ENCODE measurements at regions not wholly inside any gene's neighbourhood (a gene's known extent, or its start where the extent isn't known, plus 50 kb on each side); places are given as distances from the start of the nearest gene placed in this dataset.

DNA sequence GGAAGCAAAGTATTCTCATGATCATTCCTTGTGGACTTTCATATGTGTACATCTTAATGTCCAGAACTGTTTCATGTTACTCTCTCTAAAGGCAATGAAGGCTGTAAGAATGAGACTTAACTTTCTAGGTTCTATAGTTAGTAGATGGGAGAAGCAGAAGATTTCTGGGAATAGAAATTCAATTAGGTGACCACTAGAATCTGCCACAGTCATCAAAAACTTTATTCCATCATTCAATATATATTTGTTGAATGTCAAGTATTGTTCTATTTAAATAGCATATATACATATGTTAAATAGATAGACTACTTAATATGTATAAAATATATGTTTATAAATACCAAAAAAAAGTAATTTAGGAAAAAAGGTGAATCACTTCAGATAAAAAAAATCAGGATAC, 972.9 kb downstream of the SLC6A15 start:
- H3K27ac ChIP-seq (ENCODE audit: low read depth in 1 of 2, low read length in 2 of 2), result no peak overlapping the region
- H3K36me3 ChIP-seq (ENCODE audit: insufficient read depth, low read length), result no peaks in the 10 kb centered on the region
- Mint-ChIP-seq H3K36me3 (ENCODE audit: low read depth) (no peaks in the 10 kb centered on the region), H3K9me3 (peaks cover 3% of the 10 kb centered on the region), H3K4me1 (ENCODE audit: low read depth) (no peaks in the 10 kb centered on the region), H3K27ac (no peak overlapping the region), H3K27me3 (no peaks in the 10 kb centered on the region), H3K4me3 (no peak overlapping the region)
- no peaks in the 10 kb centered on the region for H3K27me3 ChIP-seq (ENCODE audit: control insufficient read depth in 1 of 2, insufficient read depth in 2 of 2, low read length in 2 of 2)
- ATAC-seq (ENCODE audit: poor library complexity) (no peak), DNase-seq (no peak)
- H3K4me1 ChIP-seq (ENCODE audit: insufficient read depth, low read length), result no peaks in the 10 kb centered on the region
- POLR2A ChIA-PET, result no interaction called here
- no peaks in the 10 kb centered on the region for H3K9me3 ChIP-seq (ENCODE audit: control insufficient read depth in 1 of 2, insufficient read depth in 1 of 2, low read length in 2 of 2)
- intact Hi-C loops (cut with DNase I, micrococcal nuclease), result no loop called here
- TF ChIP-seq, protein P1, sequence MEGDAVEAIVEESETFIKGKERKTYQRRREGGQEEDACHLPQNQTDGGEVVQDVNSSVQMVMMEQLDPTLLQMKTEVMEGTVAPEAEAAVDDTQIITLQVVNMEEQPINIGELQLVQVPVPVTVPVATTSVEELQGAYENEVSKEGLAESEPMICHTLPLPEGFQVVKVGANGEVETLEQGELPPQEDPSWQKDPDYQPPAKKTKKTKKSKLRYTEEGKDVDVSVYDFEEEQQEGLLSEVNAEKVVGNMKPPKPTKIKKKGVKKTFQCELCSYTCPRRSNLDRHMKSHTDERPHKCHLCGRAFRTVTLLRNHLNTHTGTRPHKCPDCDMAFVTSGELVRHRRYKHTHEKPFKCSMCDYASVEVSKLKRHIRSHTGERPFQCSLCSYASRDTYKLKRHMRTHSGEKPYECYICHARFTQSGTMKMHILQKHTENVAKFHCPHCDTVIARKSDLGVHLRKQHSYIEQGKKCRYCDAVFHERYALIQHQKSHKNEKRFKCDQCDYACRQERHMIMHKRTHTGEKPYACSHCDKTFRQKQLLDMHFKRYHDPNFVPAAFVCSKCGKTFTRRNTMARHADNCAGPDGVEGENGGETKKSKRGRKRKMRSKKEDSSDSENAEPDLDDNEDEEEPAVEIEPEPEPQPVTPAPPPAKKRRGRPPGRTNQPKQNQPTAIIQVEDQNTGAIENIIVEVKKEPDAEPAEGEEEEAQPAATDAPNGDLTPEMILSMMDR (IDR thresholded peaks at IDR 0.05), result no peak
- H3K4me3 ChIP-seq (ENCODE audit: low read length), result no peak overlapping the region
- CTCF ChIA-PET, result no interaction called here

DNA sequence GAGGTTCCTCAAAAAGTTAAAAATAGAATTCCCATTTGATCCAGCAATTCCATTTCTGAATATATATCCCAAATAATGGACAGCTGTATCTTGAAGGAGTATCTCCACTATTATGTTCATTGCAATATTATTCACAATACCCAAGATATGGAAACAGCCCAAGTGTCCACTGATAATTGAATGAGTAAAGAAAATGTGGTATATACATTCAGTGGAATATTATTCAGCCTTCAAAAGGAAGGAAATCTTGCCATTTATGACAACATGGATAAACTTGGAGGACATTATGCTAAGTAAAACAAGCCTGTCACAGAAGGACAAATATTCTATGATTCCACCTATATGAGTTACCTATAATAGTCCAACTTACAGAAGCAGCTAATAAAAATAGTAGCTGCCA, 979.0 kb downstream of the SLC6A15 start:
- POLR2A ChIA-PET, result no interaction called here
- ATAC-seq (ENCODE audit: poor library complexity) (no peak), DNase-seq (no peak)
- no peaks in the 10 kb centered on the region for H3K36me3 Mint-ChIP-seq (ENCODE audit: low read depth)
- H3K9me3 ChIP-seq (ENCODE audit: control insufficient read depth in 1 of 2, insufficient read depth in 1 of 2, low read length in 2 of 2), result no peaks in the 10 kb centered on the region
- no peak overlapping the region for H3K27ac Mint-ChIP-seq
- H3K4me3 ChIP-seq (ENCODE audit: low read length), result no peak overlapping the region
- no peaks in the 10 kb centered on the region for H3K27me3 Mint-ChIP-seq
- TF ChIP-seq, protein P1 (IDR thresholded peaks at IDR 0.05), result no peak
- H3K4me3 Mint-ChIP-seq, result no peak overlapping the region
- H3K27ac ChIP-seq (ENCODE audit: low read depth in 1 of 2, low read length in 2 of 2), result no peak overlapping the region
- intact Hi-C loops (cut with DNase I, micrococcal nuclease), result no loop called here
- no peaks in the 10 kb centered on the region for H3K36me3 ChIP-seq (ENCODE audit: insufficient read depth, low read length)
- peaks cover 5% of the 10 kb centered on the region for H3K9me3 Mint-ChIP-seq
- H3K4me1 ChIP-seq (ENCODE audit: insufficient read depth, low read length), result no peaks in the 10 kb centered on the region
- CTCF ChIA-PET, result no interaction called here
- H3K4me1 Mint-ChIP-seq (ENCODE audit: low read depth), result no peaks in the 10 kb centered on the region
- H3K27me3 ChIP-seq (ENCODE audit: control insufficient read depth in 1 of 2, insufficient read depth in 2 of 2, low read length in 2 of 2), result no peaks in the 10 kb centered on the region

DNA sequence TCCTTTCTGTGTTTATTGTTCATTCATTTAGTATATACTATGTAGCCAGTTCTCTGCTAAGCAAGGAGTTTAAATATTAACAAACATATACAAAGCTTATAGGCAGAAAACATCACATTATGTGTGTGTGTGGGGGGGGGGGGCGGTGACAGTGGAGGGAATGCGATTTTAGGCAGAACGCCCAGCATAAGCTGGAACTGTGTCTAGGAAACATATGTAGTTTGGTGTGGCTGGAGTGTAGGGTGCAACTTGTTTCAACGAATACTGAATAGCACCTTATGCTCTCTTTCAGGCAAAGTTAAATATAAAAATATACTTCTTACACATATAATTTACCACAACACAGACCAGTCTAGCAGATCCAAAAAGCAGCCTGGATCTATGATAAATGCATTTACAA, 980.6 kb downstream of the SLC6A15 start:
- Mint-ChIP-seq H3K9me3 (peaks cover 5% of the 10 kb centered on the region), H3K27ac (no peak overlapping the region), H3K27me3 (no peaks in the 10 kb centered on the region), H3K4me3 (no peak overlapping the region), H3K4me1 (ENCODE audit: low read depth) (no peaks in the 10 kb centered on the region), H3K36me3 (ENCODE audit: low read depth) (no peaks in the 10 kb centered on the region)
- Histone ChIP-seq H3K36me3 (ENCODE audit: insufficient read depth, low read length) (no peaks in the 10 kb centered on the region), H3K27me3 (ENCODE audit: control insufficient read depth in 1 of 2, insufficient read depth in 2 of 2, low read length in 2 of 2) (no peaks in the 10 kb centered on the region), H3K9me3 (ENCODE audit: control insufficient read depth in 1 of 2, insufficient read depth in 1 of 2, low read length in 2 of 2) (no peaks in the 10 kb centered on the region), H3K4me3 (ENCODE audit: low read length) (no peak overlapping the region), H3K27ac (ENCODE audit: low read depth in 1 of 2, low read length in 2 of 2) (no peak overlapping the region), H3K4me1 (ENCODE audit: insufficient read depth, low read length) (no peaks in the 10 kb centered on the region)
- ChIA-PET CTCF (no interaction called here), POLR2A (interaction anchor here (0.5 kb wide), 1 partner anchor 1493 kb away, joined by 4 read pairs; no protein-coding TSS in a partner anchor)
- ATAC-seq (ENCODE audit: poor library complexity), result no peak
- no peak for DNase-seq
- intact Hi-C loops (cut with DNase I, micrococcal nuclease), result no loop called here
- TF ChIP-seq, protein P1 (IDR thresholded peaks at IDR 0.05), result no peak

All from CD4-positive, alpha-beta T cell (primary cell).